ENCODE measurements at regions not wholly inside any gene's neighbourhood (a gene's known extent, or its start where the extent isn't known, plus 50 kb on each side); places are given as distances from the start of the nearest gene placed in this dataset.
A peak's percentile ranks its signal among the peaks of the same experiment; 100 is the strongest.

DNA sequence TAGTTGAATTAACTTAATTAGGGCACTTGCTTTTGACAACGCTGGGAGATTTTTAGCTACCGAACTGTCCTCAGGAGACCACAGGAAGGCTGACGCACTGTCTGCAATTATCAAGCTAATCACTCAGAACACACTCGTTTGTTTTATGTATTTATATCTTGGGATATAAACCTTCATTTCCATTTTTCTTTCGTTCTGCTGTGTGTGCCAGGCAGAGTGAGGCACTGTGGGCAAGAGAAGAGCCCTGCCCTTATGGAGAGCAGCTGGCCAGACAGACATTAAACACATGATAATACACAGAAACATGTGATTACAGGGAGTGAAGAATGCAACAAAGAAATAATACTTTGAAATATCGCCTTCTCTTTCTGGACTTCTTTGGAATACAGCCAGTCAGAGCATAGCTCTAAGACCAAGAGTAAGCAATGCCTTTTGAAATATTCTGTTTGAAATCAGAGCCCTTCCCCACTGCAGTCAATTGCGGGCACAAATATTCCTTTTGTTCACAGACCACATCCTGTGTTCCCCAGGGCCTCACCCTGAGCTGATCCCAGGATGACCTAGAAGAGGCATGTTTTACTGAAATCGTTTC, 96.8 kb downstream of the ANKRD60 start:
- H3K27me3 Mint-ChIP-seq (ENCODE audit: low read depth, poor library complexity), result peaks cover 66% of the 10 kb centered on the region
- no peaks in the 10 kb centered on the region for H3K36me3 Mint-ChIP-seq (ENCODE audit: low read depth)
- TF ChIP-seq, protein P1, sequence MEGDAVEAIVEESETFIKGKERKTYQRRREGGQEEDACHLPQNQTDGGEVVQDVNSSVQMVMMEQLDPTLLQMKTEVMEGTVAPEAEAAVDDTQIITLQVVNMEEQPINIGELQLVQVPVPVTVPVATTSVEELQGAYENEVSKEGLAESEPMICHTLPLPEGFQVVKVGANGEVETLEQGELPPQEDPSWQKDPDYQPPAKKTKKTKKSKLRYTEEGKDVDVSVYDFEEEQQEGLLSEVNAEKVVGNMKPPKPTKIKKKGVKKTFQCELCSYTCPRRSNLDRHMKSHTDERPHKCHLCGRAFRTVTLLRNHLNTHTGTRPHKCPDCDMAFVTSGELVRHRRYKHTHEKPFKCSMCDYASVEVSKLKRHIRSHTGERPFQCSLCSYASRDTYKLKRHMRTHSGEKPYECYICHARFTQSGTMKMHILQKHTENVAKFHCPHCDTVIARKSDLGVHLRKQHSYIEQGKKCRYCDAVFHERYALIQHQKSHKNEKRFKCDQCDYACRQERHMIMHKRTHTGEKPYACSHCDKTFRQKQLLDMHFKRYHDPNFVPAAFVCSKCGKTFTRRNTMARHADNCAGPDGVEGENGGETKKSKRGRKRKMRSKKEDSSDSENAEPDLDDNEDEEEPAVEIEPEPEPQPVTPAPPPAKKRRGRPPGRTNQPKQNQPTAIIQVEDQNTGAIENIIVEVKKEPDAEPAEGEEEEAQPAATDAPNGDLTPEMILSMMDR (IDR thresholded peaks at IDR 0.05), result no peak
- H3K27ac Mint-ChIP-seq, result no peak overlapping the region
- no peak for DNase-seq
- peak overlapping the region; percentile 35 for H3K4me3 Mint-ChIP-seq
- peaks cover 12% of the 10 kb centered on the region for H3K9me3 Mint-ChIP-seq
- H3K4me1 Mint-ChIP-seq, result peaks cover 54% of the 10 kb centered on the region

DNA sequence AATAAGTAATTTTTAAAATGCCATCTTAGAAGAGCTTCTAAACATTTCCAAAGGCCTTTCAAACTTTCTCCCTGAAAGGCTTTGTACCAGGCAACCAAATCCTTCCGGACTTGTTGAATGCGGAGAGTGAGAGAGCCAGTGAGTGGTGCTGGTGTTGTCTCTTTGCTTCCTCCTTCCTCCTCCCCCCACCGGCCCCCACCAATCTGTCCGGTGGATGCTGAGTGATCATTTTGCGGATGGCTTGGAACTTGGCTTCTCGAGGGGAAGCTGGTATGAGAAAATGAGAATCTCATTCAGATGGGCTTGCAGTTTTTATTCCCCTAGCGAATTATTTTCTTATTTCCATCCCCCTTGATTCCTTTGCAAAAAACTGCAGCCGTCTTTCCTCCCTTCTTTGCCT, 97.3 kb downstream of the ANKRD60 start:
- Mint-ChIP-seq H3K4me1 (peaks cover 54% of the 10 kb centered on the region), H3K9me3 (peaks cover 17% of the 10 kb centered on the region), H3K4me3 (peak overlapping the region; percentile 35), H3K27ac (no peak overlapping the region), H3K27me3 (ENCODE audit: low read depth, poor library complexity) (peaks cover 65% of the 10 kb centered on the region), H3K36me3 (ENCODE audit: low read depth) (no peaks in the 10 kb centered on the region)
- TF ChIP-seq, protein P1 (IDR thresholded peaks at IDR 0.05), result no peak
- DNase-seq, result peak; percentile 32

DNA sequence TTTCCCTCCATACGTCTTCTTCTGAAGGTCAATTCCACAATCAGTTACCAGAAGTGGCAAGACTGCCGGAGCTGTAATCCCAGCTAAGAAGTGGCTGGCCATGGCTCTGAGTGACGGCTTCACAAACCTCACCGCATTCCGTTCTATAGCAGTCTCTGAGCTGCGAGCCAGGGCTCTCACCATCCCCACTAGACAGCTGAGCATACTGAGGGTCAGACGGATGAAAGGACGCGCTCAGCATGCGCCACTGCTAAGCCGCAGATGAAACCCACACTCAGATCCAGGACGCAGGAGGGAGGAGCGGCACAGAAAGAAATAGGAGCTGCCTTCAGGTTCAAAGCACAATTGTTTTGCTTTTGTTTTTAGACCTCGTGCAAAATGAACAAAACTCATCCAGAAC, 97.9 kb downstream of the ANKRD60 start:
- TF ChIP-seq, protein P1 (IDR thresholded peaks at IDR 0.05), result no peak
- H3K4me3 Mint-ChIP-seq, result peak overlapping the region; percentile 20

DNA sequence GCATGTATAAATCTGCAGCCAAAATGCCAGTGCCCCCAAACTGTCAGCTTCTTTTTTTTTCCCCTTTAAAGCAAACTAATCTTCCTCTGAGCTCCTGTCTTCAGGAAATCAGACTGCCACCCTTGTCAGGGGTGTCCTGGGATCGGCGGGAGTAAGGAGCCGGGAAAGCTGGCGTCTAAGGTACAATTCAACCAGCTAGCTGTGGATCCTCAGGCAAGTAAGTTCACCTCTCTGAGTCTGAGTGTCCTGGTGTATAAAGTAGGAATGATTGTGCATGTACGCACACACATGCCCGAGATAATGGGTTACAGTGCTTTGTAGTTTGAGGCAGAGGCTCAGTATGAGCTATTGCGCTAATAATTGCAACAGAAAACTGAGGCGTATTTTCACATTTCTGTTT, 98.3 kb downstream of the ANKRD60 start:
- H3K27ac Mint-ChIP-seq, result peak overlapping the region; percentile 44

More for the DNA sequence above, 97.9 kb downstream of the ANKRD60 start:
- Mint-ChIP-seq H3K36me3 (ENCODE audit: low read depth) (no peaks in the 10 kb centered on the region), H3K27me3 (ENCODE audit: low read depth, poor library complexity) (peaks cover 60% of the 10 kb centered on the region), H3K4me1 (peaks cover 52% of the 10 kb centered on the region), H3K27ac (no peak overlapping the region), H3K9me3 (peaks cover 23% of the 10 kb centered on the region)
- DNase-seq, result no peak

DNA sequence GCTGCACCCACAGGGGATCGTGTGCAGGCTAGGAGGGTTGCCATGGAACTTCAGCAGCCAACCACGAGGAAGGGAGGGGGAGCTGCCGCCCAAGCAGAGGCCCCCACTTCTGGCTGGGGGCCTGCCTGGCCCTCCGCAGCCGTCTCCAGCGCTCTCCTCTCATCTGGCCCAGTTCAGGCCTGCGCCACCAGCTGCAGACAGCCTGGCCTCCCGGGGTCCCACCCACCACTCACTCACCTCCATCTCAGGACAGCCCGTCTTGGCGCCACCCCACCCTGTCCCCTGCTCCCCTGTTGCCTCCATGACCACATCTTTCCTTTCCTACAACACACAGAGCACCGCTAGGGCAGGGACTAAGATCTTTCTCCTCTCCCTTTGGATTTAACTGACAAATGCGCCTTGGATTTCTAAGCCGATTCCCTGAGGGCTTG, 98.7 kb downstream of the ANKRD60 start:
- DNase-seq, result no peak
- peaks cover 50% of the 10 kb centered on the region for H3K4me1 Mint-ChIP-seq
- no peaks in the 10 kb centered on the region for H3K36me3 Mint-ChIP-seq (ENCODE audit: low read depth)
- H3K4me3 Mint-ChIP-seq, result no peak overlapping the region
- H3K27me3 Mint-ChIP-seq (ENCODE audit: low read depth, poor library complexity), result peaks cover 52% of the 10 kb centered on the region
- peaks cover 31% of the 10 kb centered on the region for H3K9me3 Mint-ChIP-seq
- H3K27ac Mint-ChIP-seq, result peak overlapping the region; percentile 44
- TF ChIP-seq, protein P1 (IDR thresholded peaks at IDR 0.05), result no peak

More for the DNA sequence above, 98.3 kb downstream of the ANKRD60 start:
- Mint-ChIP-seq H3K4me1 (peaks cover 49% of the 10 kb centered on the region), H3K27me3 (ENCODE audit: low read depth, poor library complexity) (peaks cover 56% of the 10 kb centered on the region), H3K36me3 (ENCODE audit: low read depth) (no peaks in the 10 kb centered on the region), H3K4me3 (no peak overlapping the region), H3K9me3 (peaks cover 27% of the 10 kb centered on the region)
- DNase-seq, result no peak
- TF ChIP-seq, protein P1 (IDR thresholded peaks at IDR 0.05), result no peak
